Liver (tissue), 3 donors: ENCODE measurements at regions not wholly inside any gene's neighbourhood (a gene's known extent, or its start where the extent isn't known, plus 50 kb on each side); places are given as distances from the start of the nearest gene placed in this dataset.

ENCODE experiments used
- ATF3 ChIP-seq: IDR thresholded peaks from 2 replicates; pipeline ENCODE4 v1.6.1; 2016; ENCODE audit warnings: antibody characterized with exemption
- CTCF ChIP-seq: fragments of 150-350 bp; IDR thresholded peaks from 2 replicates; pipeline ENCODE4 v1.5.1; 2017; ENCODE audit warnings: improper control_type of control experiment, low read depth, low read length; ENCODE audit not compliant: missing input control
- FOXA1 ChIP-seq: IDR thresholded peaks from 2 replicates; pipeline ENCODE4 v1.6.1; 2016; ENCODE audit warnings: antibody characterized with exemption
- REST ChIP-seq: IDR thresholded peaks from 2 replicates; pipeline ENCODE4 v1.6.1; 2016; ENCODE audit warnings: antibody characterized with exemption, mild to moderate bottlenecking
- SP1 ChIP-seq: IDR thresholded peaks from 2 replicates; pipeline ENCODE4 v1.6.1; 2018; ENCODE audit warnings: antibody characterized with exemption, mild to moderate bottlenecking
- TAF1 ChIP-seq: conservative IDR thresholded peaks from 2 replicates; pipeline ENCODE4 v1.6.1; 2016; ENCODE audit warnings: antibody characterized with exemption, mild to moderate bottlenecking
- ZBTB33 ChIP-seq: IDR thresholded peaks from 2 replicates; pipeline ENCODE4 v1.6.1; 2016; ENCODE audit warnings: antibody characterized with exemption
- donor health status: healthy.
- donor health status: healthy.

- TF ChIP-seq CTCF (no peak), REST (no peak), SP1 (no peak), ATF3 (no peak), FOXA1 (no peak), ZBTB33 (no peak), TAF1 (no peak)
Measured at GRCh38 chr4:28469886-28470285, 1609.2 kb downstream of the STIM2 start.
